Nephron (organoid): ENCODE measurements at regions not wholly inside any gene's neighbourhood (a gene's known extent, or its start where the extent isn't known, plus 50 kb on each side); places are given as distances from the start of the nearest gene placed in this dataset.

ENCODE experiments used
- H3K27ac Mint-ChIP-seq, 3 experiments: 2 replicates each; pipeline ENCODE4 v1.8.0; 2020; ENCODE audit warnings: mixed read lengths in 3 of 3, mild to moderate bottlenecking in 2 of 3, moderate library complexity in 1 of 3
- H3K27me3 Mint-ChIP-seq: 2 replicates; pipeline ENCODE4 v1.8.0; 2021; ENCODE audit warnings: low read depth, mild to moderate bottlenecking, moderate library complexity, mixed read lengths
- H3K36me3 Mint-ChIP-seq: 2 replicates; pipeline ENCODE4 v1.8.0; 2020; ENCODE audit warnings: low read depth, mixed read lengths
- H3K4me1 Mint-ChIP-seq: 2 replicates; pipeline ENCODE4 v1.8.0; 2020; ENCODE audit warnings: mixed read lengths
- H3K4me3 Mint-ChIP-seq, 3 experiments: 2 replicates each; pipeline ENCODE4 v1.8.0; 2020; ENCODE audit warnings: mild to moderate bottlenecking in 3 of 3, mixed read lengths in 3 of 3, moderate library complexity in 2 of 3
- H3K9me3 Mint-ChIP-seq: 2 replicates; pipeline ENCODE4 v1.8.0; 2020; ENCODE audit warnings: mixed read lengths
- CTCF ChIP-seq, 3 experiments: fragments of 200-600 bp; sonication (generic); IDR thresholded peaks; one replicate each; pipeline ENCODE4 v1.5.0; 2021; ENCODE audit warnings: antibody characterized with exemption in 3 of 3; ENCODE audit not compliant: unreplicated experiment in 3 of 3

- TF ChIP-seq CTCF (IDR thresholded peaks at IDR 0.05; ENCODE audit: unreplicated experiment in 3 of 3), result peak; percentile 64 to 70 (median 64)
- H3K9me3 Mint-ChIP-seq, result peaks cover 7% of the 10 kb centered on the region
- no peaks in the 10 kb centered on the region for H3K36me3 Mint-ChIP-seq
- H3K4me3 Mint-ChIP-seq, result no peak overlapping the region
- no peaks in the 10 kb centered on the region for H3K4me1 Mint-ChIP-seq
- H3K27ac Mint-ChIP-seq, result no peak overlapping the region
- H3K27me3 Mint-ChIP-seq, result peaks cover 3% of the 10 kb centered on the region
Measured at GRCh38 chr4:64584981-64585557, 175.8 kb upstream of the TECRL start.

- no peaks in the 10 kb centered on the region for H3K4me1 Mint-ChIP-seq
- H3K4me3 Mint-ChIP-seq, result no peak overlapping the region
- H3K27me3 Mint-ChIP-seq, result peaks cover 3% of the 10 kb centered on the region
- H3K9me3 Mint-ChIP-seq, result peaks cover under 1% of the 10 kb centered on the region
- H3K36me3 Mint-ChIP-seq, result no peaks in the 10 kb centered on the region
- TF ChIP-seq CTCF (IDR thresholded peaks at IDR 0.05; ENCODE audit: unreplicated experiment in 3 of 3), result no peak
- H3K27ac Mint-ChIP-seq, result no peak overlapping the region
Measured at GRCh38 chr4:64584125-64584524, 174.9 kb upstream of the TECRL start.

GRCh38 chr4:64582492-64582891, 173.2 kb upstream of the TECRL start:
- no peak overlapping the region for H3K4me3 Mint-ChIP-seq
- H3K4me1 Mint-ChIP-seq, result no peaks in the 10 kb centered on the region
- H3K27me3 Mint-ChIP-seq, result peaks cover 3% of the 10 kb centered on the region
- TF ChIP-seq CTCF (IDR thresholded peaks at IDR 0.05; ENCODE audit: unreplicated experiment in 3 of 3), result no peak
- H3K27ac Mint-ChIP-seq, result no peak overlapping the region
- H3K9me3 Mint-ChIP-seq, result no peaks in the 10 kb centered on the region
- H3K36me3 Mint-ChIP-seq, result no peaks in the 10 kb centered on the region

- H3K4me1 Mint-ChIP-seq, result no peaks in the 10 kb centered on the region
- no peak overlapping the region for H3K27ac Mint-ChIP-seq
- TF ChIP-seq CTCF (IDR thresholded peaks at IDR 0.05; ENCODE audit: unreplicated experiment in 3 of 3), result no peak
- H3K9me3 Mint-ChIP-seq, result no peaks in the 10 kb centered on the region
- H3K4me3 Mint-ChIP-seq, result no peak overlapping the region
- peaks cover 3% of the 10 kb centered on the region for H3K27me3 Mint-ChIP-seq
- H3K36me3 Mint-ChIP-seq, result no peaks in the 10 kb centered on the region
Measured at GRCh38 chr4:64581422-64581821, 172.2 kb upstream of the TECRL start.

- Mint-ChIP-seq H3K9me3 (no peaks in the 10 kb centered on the region), H3K4me1 (no peaks in the 10 kb centered on the region), H3K27ac (no peak overlapping the region), H3K27me3 (no peaks in the 10 kb centered on the region), H3K4me3 (no peak overlapping the region), H3K36me3 (no peaks in the 10 kb centered on the region)
- TF ChIP-seq CTCF (IDR thresholded peaks at IDR 0.05; ENCODE audit: unreplicated experiment in 3 of 3), result no peak
Measured at GRCh38 chr4:64564126-64564525, 154.9 kb upstream of the TECRL start.

GRCh38 chr4:64559571-64559970, 150.3 kb upstream of the TECRL start:
- no peak for TF ChIP-seq CTCF (IDR thresholded peaks at IDR 0.05; ENCODE audit: unreplicated experiment in 3 of 3)
- no peaks in the 10 kb centered on the region for H3K27me3 Mint-ChIP-seq
- no peaks in the 10 kb centered on the region for H3K9me3 Mint-ChIP-seq
- no peak overlapping the region for H3K27ac Mint-ChIP-seq
- no peaks in the 10 kb centered on the region for H3K4me1 Mint-ChIP-seq
- no peak overlapping the region for H3K4me3 Mint-ChIP-seq
- no peaks in the 10 kb centered on the region for H3K36me3 Mint-ChIP-seq
